Heart right ventricle (tissue), 16 donors: ENCODE measurements at regions not wholly inside any gene's neighbourhood (a gene's known extent, or its start where the extent isn't known, plus 50 kb on each side); places are given as distances from the start of the nearest gene placed in this dataset.

Experiments used
- ATAC-seq, 8 donors: fragments of 200-7000 bp; cut with Tn5 transposase; one replicate each; pipeline ENCODE4 v1.9.1; 2020; ENCODE audit warnings: mild to moderate bottlenecking in 8 of 8, moderate library complexity in 8 of 8, moderate number of reproducible peaks in 1 of 8
- DNase-seq, 2 donors: peaks; one replicate each; pipeline ENCODE4 v3.0.0-alpha.2; 2020
- H3K27ac ChIP-seq, 10 donors: fragments of 200-600 bp; sonication (generic) in 2 of 10; one replicate each; pipeline versions ENCODE4 v1.5.0 to v1.8.0; 2020 to 2022; ENCODE audit warnings: mild to moderate bottlenecking in 3 of 10
- H3K27me3 ChIP-seq, 7 donors: fragments of 200-600 bp; one replicate each; pipeline ENCODE4 v1.8.0; 2021 to 2022; ENCODE audit warnings: mild to moderate bottlenecking in 2 of 7
- H3K36me3 ChIP-seq, 9 donors: fragments of 200-600 bp; sonication (generic) in 1 of 9; one replicate each; pipeline versions ENCODE4 v1.5.0 to v1.8.0; 2020 to 2022; ENCODE audit warnings: mild to moderate bottlenecking in 2 of 9
- H3K4me1 ChIP-seq, 9 donors: fragments of 200-600 bp; sonication (generic) in 1 of 9; one replicate each; pipeline versions ENCODE4 v1.5.0 to v1.8.0; 2020 to 2022; ENCODE audit warnings: mild to moderate bottlenecking in 4 of 9
- H3K4me3 ChIP-seq, 10 donors: fragments of 200-600 bp; sonication (generic) in 2 of 10; one replicate each; pipeline versions ENCODE4 v1.5.0 to v1.8.0; 2020 to 2022; ENCODE audit warnings: mild to moderate bottlenecking in 7 of 10, moderate library complexity in 2 of 10
- H3K9me3 ChIP-seq, 11 donors: fragments of 200-600 bp in 10 of 11; sonication (generic) in 2 of 11; one replicate each; pipeline versions ENCODE4 v1.5.0 to v1.8.0; 2013 to 2022; ENCODE audit warnings: mild to moderate bottlenecking in 2 of 11, control low read depth in 1 of 11, moderate library complexity in 1 of 11
- CTCF ChIP-seq, 9 donors: fragments of 200-600 bp; sonication (generic) in 2 of 9; IDR thresholded peaks; one replicate each; pipeline versions ENCODE4 v1.5.0 to v1.8.0; 2021 to 2022; ENCODE audit warnings: antibody characterized with exemption in 9 of 9, mild to moderate bottlenecking in 5 of 9, moderate library complexity in 1 of 9
- WGBS, 2 donors: extraction: QIAGEN DNeasy Blood & Tissue Kit; methylation state at CpG; one replicate each; pipeline ENCODE4 v1.1.7; 2013; ENCODE audit warnings: inconsistent platforms in 1 of 2; 5-methylcytosine and 5-hydroxymethylcytosine counted together
- intact Hi-C, 10 donors: fragments of 100-400 bp; cut with DNase I; formaldehyde crosslinking; loops; one replicate each; pipeline versions ENCODE4 v1.11.1 to v1.14.2; 2022
- donor health status: Arrhythmogenic right ventricular cardiomyopathy.
- donor health status: ischemic (EF 13 %, LVEDD 7.1; RV severe dilation, severe dysfunction).
- donor health status: healthy with polysubstance abuse.
- donor health status: DM: no; HTN: yes; CAD: no.
- donor health status: DM: no; HTN: no; CAD: no.
- donor health status: ischemic (EF 25% LVEDD 6.9; RV normal size, moderate dysfunction).
- donor health status: ischemic (EF 25% LVEDD 5.7; RV mildly dilated, moderate dysfunction).
- donor health status: healthy.
- donor health status: DM: yes; HTN: yes; CAD: no.
- donor health status: Ischemic cardiomyopathy.
- donor health status: ischemic (EF 35%, LVEDD 5.7; RV mildly dilated, moderate dysfunction).
- donor health status: nonischemic (EF 11% LVEDD 7.7; RV severe dilation, severe dysfunction).
- donor health status: DM: yes; HTN: yes; CAD: no.
- donor health status: PGD.
- donor health status: ischemic (EF 29% LVEDD 5.4; RV normal size, mild dysfunction).
- donor health status: nonischemic (EF 23%, LVEDD 6.1; RV moderate dilation, normal function).

GRCh38 chr18:77666613-77667012, 417.0 kb downstream of the GALR1 start:
- no peak for TF ChIP-seq CTCF (IDR thresholded peaks at IDR 0.05)
- Histone ChIP-seq H3K9me3 (no peaks in the 10 kb centered on the region), H3K4me1 (no peaks in the 10 kb centered on the region), H3K4me3 (no peak overlapping the region), H3K27me3 (peaks cover 0 to 16% (median 5%) of the 10 kb centered on the region in 7 donors), H3K36me3 (no peaks in the 10 kb centered on the region), H3K27ac (no peak overlapping the region)
- DNase-seq (no peak), ATAC-seq (no peak)
- WGBS, 2 donors = 79 to 85% methylated on average over 3 of the region's 3 CpGs
- intact Hi-C loops = no loop called here

DNA sequence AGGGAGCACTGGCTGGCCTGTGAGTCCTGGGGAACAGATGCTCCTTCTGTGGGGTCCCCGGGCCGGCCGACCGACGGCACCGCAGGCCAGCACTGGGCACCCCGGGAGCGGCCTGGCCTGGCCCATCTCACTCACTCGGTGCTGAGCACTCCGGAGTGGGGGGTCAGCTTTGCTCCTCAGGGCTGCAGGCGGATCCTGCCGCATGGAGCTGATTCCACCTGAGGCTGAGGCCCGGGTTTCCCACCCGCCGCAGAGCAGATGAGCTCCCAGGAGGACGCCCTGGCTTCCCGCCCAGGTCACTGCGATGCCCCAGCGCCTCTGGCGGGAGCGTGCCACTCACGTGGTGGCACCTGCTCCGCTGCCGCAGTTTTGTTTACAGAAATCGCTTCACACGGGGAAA, 418.6 kb downstream of the GALR1 start:
- Histone ChIP-seq H3K4me1 (no peaks in the 10 kb centered on the region), H3K4me3 (no peak overlapping the region), H3K36me3 (no peaks in the 10 kb centered on the region), H3K9me3 (peaks cover 0 to 3% (median 0%) of the 10 kb centered on the region in 11 donors), H3K27me3 (peaks cover 0 to 21% (median 4%) of the 10 kb centered on the region in 7 donors), H3K27ac (no peak overlapping the region)
- DNase-seq (no peak), ATAC-seq (no peak)
- whole genome bisulfite sequencing, 2 donors = 90 to 94% methylated on average over 26 of the region's 26 CpGs
- intact Hi-C loops = no loop called here
- TF ChIP-seq CTCF (IDR thresholded peaks at IDR 0.05) = no peak

DNA sequence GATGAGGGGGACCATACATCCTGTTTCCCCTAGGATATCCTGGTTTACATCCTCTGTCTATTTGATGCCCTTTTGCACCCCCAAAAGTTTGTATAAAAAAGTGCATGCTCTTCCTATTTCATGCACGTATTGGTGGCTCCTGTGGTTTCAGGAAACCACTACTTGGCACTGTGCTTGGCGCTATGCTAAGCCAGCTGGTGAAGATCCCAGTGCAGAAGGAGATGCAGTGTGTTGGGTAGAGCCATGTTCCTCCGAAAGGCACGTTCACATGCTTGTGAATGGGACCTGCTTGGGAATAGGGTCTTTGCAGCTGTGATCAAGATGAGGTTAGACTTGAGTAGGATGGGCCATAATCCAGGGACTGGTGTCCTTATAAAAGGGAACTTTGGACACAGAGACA, 419.7 kb downstream of the GALR1 start:
- intact Hi-C loops = no loop called here
- ATAC-seq = no peak

DNA sequence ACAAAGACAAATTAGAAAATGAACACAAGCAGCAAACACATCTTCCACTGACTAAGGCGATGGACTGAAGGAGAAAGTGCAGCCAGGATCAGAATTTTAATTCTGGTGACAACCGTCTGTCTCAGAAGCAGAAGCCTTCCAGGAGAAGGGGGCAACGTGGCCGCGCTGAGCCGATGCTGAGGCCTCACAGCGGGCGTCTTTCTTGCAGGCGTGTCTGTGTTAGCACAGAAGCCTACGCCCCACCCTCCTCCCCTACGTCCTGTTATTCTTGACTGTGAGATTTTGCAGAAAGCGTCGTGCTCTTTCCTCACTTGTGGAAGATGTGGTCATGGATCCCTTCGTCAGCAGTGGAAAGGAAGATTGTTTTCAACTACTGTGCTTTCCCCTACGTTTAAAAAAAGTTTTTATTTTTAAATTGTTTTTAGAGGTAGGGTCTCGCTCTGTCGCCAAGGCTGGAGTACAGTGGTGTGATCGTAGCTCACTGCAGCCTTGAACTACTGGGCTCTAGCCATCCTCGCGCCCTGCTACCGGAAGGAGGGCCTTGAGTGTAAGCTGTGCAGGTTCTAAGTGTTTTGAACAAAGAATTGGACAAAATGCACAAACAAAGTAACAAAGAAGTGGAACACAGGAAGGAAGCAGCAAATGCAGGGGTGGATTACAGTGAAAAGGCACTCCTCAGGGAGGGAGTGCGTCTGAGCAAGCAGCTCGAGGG, 422.0 kb downstream of the GALR1 start:
- peaks cover 0 to 38% (median 4%) of the 10 kb centered on the region in 7 donors for H3K27me3 ChIP-seq

More for the DNA sequence above, 419.7 kb downstream of the GALR1 start:
- H3K9me3 ChIP-seq = peaks cover 0 to 3% (median 0%) of the 10 kb centered on the region in 11 donors
- TF ChIP-seq CTCF (IDR thresholded peaks at IDR 0.05) = no peak
- no peaks in the 10 kb centered on the region for H3K4me1 ChIP-seq
- DNase-seq = no peak
- no peaks in the 10 kb centered on the region for H3K36me3 ChIP-seq
- peaks cover 0 to 22% (median 4%) of the 10 kb centered on the region in 7 donors for H3K27me3 ChIP-seq
- WGBS, 2 donors = 69 to 71% methylated on average over 4 of the region's 4 CpGs
- no peak overlapping the region for H3K27ac ChIP-seq
- H3K4me3 ChIP-seq = no peak overlapping the region

More for the DNA sequence above, 422.0 kb downstream of the GALR1 start:
- no peak overlapping the region for H3K27ac ChIP-seq
- intact Hi-C loops = no loop called here
- ATAC-seq (no peak), DNase-seq (no peak)
- no peak overlapping the region for H3K4me3 ChIP-seq
- no peaks in the 10 kb centered on the region for H3K36me3 ChIP-seq
- no peaks in the 10 kb centered on the region for H3K4me1 ChIP-seq
- TF ChIP-seq CTCF (IDR thresholded peaks at IDR 0.05) = no peak
- H3K9me3 ChIP-seq = peaks cover 0 to 3% (median 0%) of the 10 kb centered on the region in 11 donors
- 24 to 25% methylated on average over 23 of the region's 23 CpGs for WGBS, 2 donors
